Natural killer cell treated with Interleukin-12 subunit alpha and Interleukin-12 subunit beta and Interleukin-15 and Interleukin-18, amount 100 ng/mL, for 72 hours (primary cell): ENCODE measurements at regions not wholly inside any gene's neighbourhood (a gene's known extent, or its start where the extent isn't known, plus 50 kb on each side); places are given as distances from the start of the nearest gene placed in this dataset.

Source experiments
- ATAC-seq, 2 donors: fragments of 150-1000 bp; cut with Tn5 transposase in 1 of 2; sonication (Bioruptor Pico), chemical (Tn5 transposase) in 1 of 2; 2 replicates each; pipeline ENCODE4 v1.10.0; 2021
- DNase-seq: peaks from one replicate; pipeline ENCODE4 v3.0.0; 2022; ENCODE audit warnings: low spot score
- H3K27ac Mint-ChIP-seq, 2 donors: 1 replicate in 1 of 2; 2 replicates in 1 of 2; pipeline ENCODE4 v1.8.0; 2022; ENCODE audit warnings: mixed read lengths in 2 of 2, mild to moderate bottlenecking in 1 of 2, moderate library complexity in 1 of 2
- H3K27me3 Mint-ChIP-seq, 2 donors: 1 replicate in 1 of 2; 2 replicates in 1 of 2; pipeline ENCODE4 v1.8.0; 2022; ENCODE audit warnings: mixed read lengths in 2 of 2
- H3K36me3 Mint-ChIP-seq: one replicate; pipeline ENCODE4 v1.8.0; 2022; ENCODE audit warnings: mixed read lengths
- H3K4me1 Mint-ChIP-seq, 2 donors: 1 replicate in 1 of 2; 2 replicates in 1 of 2; pipeline ENCODE4 v1.8.0; 2022; ENCODE audit warnings: low read depth in 2 of 2, mixed read lengths in 2 of 2, mild to moderate bottlenecking in 1 of 2
- H3K4me3 Mint-ChIP-seq: one replicate; pipeline ENCODE4 v1.8.0; 2022; ENCODE audit warnings: mixed read lengths
- H3K9me3 Mint-ChIP-seq: 2 replicates; pipeline ENCODE4 v1.8.0; 2022; ENCODE audit warnings: mixed read lengths

GRCh38 chr20:57880571-57880892 lies 170.7 kb upstream of the PMEPA1 start:
- no peaks in the 10 kb centered on the region for H3K36me3 Mint-ChIP-seq
- H3K4me3 Mint-ChIP-seq, result no peak overlapping the region
- peak; percentile 8 for DNase-seq
- H3K27me3 Mint-ChIP-seq, result peaks cover 17 to 24% of the 10 kb centered on the region in 2 donors
- no peak overlapping the region for H3K27ac Mint-ChIP-seq
- ATAC-seq, result no peak
- no peaks in the 10 kb centered on the region for H3K4me1 Mint-ChIP-seq
- no peaks in the 10 kb centered on the region for H3K9me3 Mint-ChIP-seq

DNA sequence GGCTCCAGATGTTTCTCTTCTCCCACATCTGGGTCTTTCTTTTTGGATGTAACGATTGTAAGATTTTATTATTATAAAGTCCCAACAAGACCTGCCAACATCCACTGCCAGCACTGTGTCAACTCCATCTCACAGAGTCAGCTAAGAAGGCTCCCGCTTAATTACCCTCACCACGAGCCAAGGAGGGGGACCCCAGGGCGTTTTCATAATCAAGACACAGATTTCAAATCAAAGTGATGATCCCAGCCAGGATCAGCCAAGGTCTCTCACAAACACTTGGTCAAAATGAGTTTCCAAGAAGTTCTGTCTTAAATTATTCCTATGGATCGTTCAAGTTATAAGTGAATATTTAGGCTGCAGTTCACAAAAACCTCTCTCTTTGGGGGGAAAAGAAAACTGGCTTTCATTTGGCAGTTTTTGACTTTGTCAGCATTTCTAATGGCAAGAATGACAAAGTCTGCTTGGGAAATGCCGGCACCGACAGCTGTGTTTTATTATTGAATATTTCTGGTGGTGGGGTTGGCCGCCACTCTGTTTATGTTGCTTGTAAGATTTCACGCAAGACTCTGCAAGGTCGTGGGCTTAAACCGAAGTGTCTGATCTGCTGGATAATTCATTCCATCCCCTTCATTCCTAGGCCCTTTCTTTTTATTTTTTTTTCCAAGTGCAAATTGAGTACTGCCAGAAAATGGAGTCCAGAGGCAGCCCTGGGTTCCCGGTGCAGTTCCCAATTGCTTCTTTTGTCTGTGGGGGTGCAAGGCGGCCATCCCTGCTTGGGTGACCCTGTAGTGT lies 170.2 kb upstream of the PMEPA1 start:
- Mint-ChIP-seq H3K36me3 (no peaks in the 10 kb centered on the region), H3K27me3 (peaks cover 15 to 24% of the 10 kb centered on the region in 2 donors), H3K4me3 (no peak overlapping the region), H3K27ac (no peak overlapping the region), H3K9me3 (no peaks in the 10 kb centered on the region), H3K4me1 (no peaks in the 10 kb centered on the region)
- no peak for ATAC-seq
- DNase-seq, result peak; percentile 37

DNA sequence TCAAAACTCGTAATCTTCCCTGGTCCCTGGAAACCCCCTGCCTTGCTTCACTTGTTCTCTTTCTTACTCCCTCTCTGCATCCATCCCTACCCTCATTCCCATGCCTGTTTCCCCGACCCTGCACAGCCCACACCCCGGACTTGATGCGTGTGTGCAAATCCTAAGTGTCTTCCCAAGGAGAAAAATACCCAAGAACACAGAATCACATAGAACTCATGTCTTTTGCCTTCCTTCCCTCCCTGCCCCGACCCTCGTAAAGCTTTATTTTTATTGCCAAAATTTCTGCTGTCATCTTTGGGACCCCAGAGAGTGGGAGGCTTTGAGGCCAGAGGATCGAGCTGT lies 169.6 kb upstream of the PMEPA1 start:
- no peaks in the 10 kb centered on the region for H3K36me3 Mint-ChIP-seq
- no peaks in the 10 kb centered on the region for H3K9me3 Mint-ChIP-seq
- ATAC-seq (no peak), DNase-seq (peak; percentile 26)
- no peaks in the 10 kb centered on the region for H3K4me1 Mint-ChIP-seq
- peaks cover 15 to 22% of the 10 kb centered on the region in 2 donors for H3K27me3 Mint-ChIP-seq
- no peak overlapping the region for H3K27ac Mint-ChIP-seq
- no peak overlapping the region for H3K4me3 Mint-ChIP-seq

GRCh38 chr20:57878786-57879424 lies 169.1 kb upstream of the PMEPA1 start:
- Mint-ChIP-seq H3K27ac (no peak overlapping the region), H3K4me3 (no peak overlapping the region), H3K36me3 (no peaks in the 10 kb centered on the region), H3K4me1 (no peaks in the 10 kb centered on the region), H3K27me3 (peaks cover 12 to 17% of the 10 kb centered on the region in 2 donors), H3K9me3 (no peaks in the 10 kb centered on the region)
- DNase-seq (peak; percentile 41), ATAC-seq (no peak)

GRCh38 chr20:57877995-57878394 lies 168.2 kb upstream of the PMEPA1 start:
- DNase-seq (no peak), ATAC-seq (no peak)
- no peaks in the 10 kb centered on the region for H3K4me1 Mint-ChIP-seq
- no peak overlapping the region for H3K4me3 Mint-ChIP-seq
- H3K27me3 Mint-ChIP-seq, result peaks cover 8 to 10% of the 10 kb centered on the region in 2 donors
- H3K27ac Mint-ChIP-seq, result no peak overlapping the region
- no peaks in the 10 kb centered on the region for H3K9me3 Mint-ChIP-seq
- no peaks in the 10 kb centered on the region for H3K36me3 Mint-ChIP-seq

GRCh38 chr20:57877131-57877824 lies 167.5 kb upstream of the PMEPA1 start:
- Mint-ChIP-seq H3K27me3 (peaks cover 8 to 10% of the 10 kb centered on the region in 2 donors), H3K9me3 (no peaks in the 10 kb centered on the region), H3K4me3 (no peak overlapping the region), H3K27ac (no peak overlapping the region), H3K36me3 (no peaks in the 10 kb centered on the region), H3K4me1 (no peaks in the 10 kb centered on the region)
- ATAC-seq (no peak), DNase-seq (no peak)

- no peak for DNase-seq
- Mint-ChIP-seq H3K36me3 (no peaks in the 10 kb centered on the region), H3K27me3 (peaks cover 8 to 10% of the 10 kb centered on the region in 2 donors), H3K9me3 (no peaks in the 10 kb centered on the region), H3K4me3 (no peak overlapping the region), H3K27ac (no peak overlapping the region), H3K4me1 (no peaks in the 10 kb centered on the region)
- ATAC-seq, result no peak
These were observed 166.3 kb upstream of the PMEPA1 start for GRCh38 chr20:57876163-57876562.

- H3K36me3 Mint-ChIP-seq, result no peaks in the 10 kb centered on the region
- ATAC-seq, result no peak
- peaks cover 2 to 16% of the 10 kb centered on the region in 2 donors for H3K27me3 Mint-ChIP-seq
- no peak for DNase-seq
- no peak overlapping the region for H3K4me3 Mint-ChIP-seq
- no peaks in the 10 kb centered on the region for H3K9me3 Mint-ChIP-seq
- H3K4me1 Mint-ChIP-seq, result no peaks in the 10 kb centered on the region
- no peak overlapping the region for H3K27ac Mint-ChIP-seq
These were observed 164.3 kb upstream of the PMEPA1 start for GRCh38 chr20:57874141-57874540.

GRCh38 chr20:57872816-57873409 lies 163.1 kb upstream of the PMEPA1 start:
- DNase-seq, result no peak
- H3K4me1 Mint-ChIP-seq, result no peaks in the 10 kb centered on the region

DNA sequence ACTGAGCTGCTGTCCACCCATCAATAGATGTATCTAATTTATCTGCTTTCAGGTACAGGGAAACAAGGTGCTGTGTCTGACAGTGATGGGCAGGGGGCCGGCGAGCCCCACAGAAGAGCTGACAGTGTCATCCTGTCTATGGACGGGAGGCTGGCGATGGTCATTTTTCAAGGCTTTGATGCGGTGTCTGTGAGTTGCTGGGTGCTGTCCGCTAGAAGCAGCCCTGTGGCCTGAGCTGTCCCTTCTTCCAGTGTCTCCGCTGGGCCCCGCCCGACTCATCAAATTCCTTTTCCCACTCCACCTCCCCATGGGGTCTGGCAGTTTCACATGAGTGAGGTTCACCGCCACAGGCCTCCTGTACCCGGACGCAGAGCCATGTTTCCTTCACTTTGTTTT lies 161.4 kb upstream of the PMEPA1 start:
- no peaks in the 10 kb centered on the region for H3K4me1 Mint-ChIP-seq
- DNase-seq, result no peak
- H3K36me3 Mint-ChIP-seq, result no peaks in the 10 kb centered on the region
- H3K4me3 Mint-ChIP-seq, result no peak overlapping the region
- no peak for ATAC-seq
- no peak overlapping the region for H3K27ac Mint-ChIP-seq
- peaks cover 4 to 13% of the 10 kb centered on the region in 2 donors for H3K27me3 Mint-ChIP-seq
- H3K9me3 Mint-ChIP-seq, result no peaks in the 10 kb centered on the region

More at GRCh38 chr20:57872816-57873409, 163.1 kb upstream of the PMEPA1 start:
- H3K9me3 Mint-ChIP-seq, result no peaks in the 10 kb centered on the region
- peaks cover 0 to 18% of the 10 kb centered on the region in 2 donors for H3K27me3 Mint-ChIP-seq
- H3K4me3 Mint-ChIP-seq, result no peak overlapping the region
- no peaks in the 10 kb centered on the region for H3K36me3 Mint-ChIP-seq
- ATAC-seq, result no peak
- H3K27ac Mint-ChIP-seq, result no peak overlapping the region

GRCh38 chr20:57870597-57871236 lies 160.9 kb upstream of the PMEPA1 start:
- Mint-ChIP-seq H3K4me3 (no peak overlapping the region), H3K4me1 (no peaks in the 10 kb centered on the region), H3K27ac (no peak overlapping the region), H3K27me3 (peaks cover 9 to 18% of the 10 kb centered on the region in 2 donors), H3K9me3 (no peaks in the 10 kb centered on the region), H3K36me3 (no peaks in the 10 kb centered on the region)
- ATAC-seq, result no peak
- no peak for DNase-seq

- Mint-ChIP-seq H3K27ac (no peak overlapping the region), H3K4me3 (no peak overlapping the region), H3K9me3 (no peaks in the 10 kb centered on the region), H3K27me3 (peaks cover 17 to 23% of the 10 kb centered on the region in 2 donors), H3K4me1 (no peaks in the 10 kb centered on the region), H3K36me3 (no peaks in the 10 kb centered on the region)
- no peak for ATAC-seq
- no peak for DNase-seq
These were observed 160.1 kb upstream of the PMEPA1 start for GRCh38 chr20:57869951-57870315.

GRCh38 chr20:57869291-57869950 lies 159.6 kb upstream of the PMEPA1 start:
- Mint-ChIP-seq H3K4me3 (no peak overlapping the region), H3K4me1 (no peaks in the 10 kb centered on the region), H3K27me3 (peaks cover 20 to 24% of the 10 kb centered on the region in 2 donors), H3K27ac (no peak overlapping the region), H3K36me3 (no peaks in the 10 kb centered on the region), H3K9me3 (no peaks in the 10 kb centered on the region)
- ATAC-seq (no peak), DNase-seq (no peak)
